ENCODE measurements at regions not wholly inside any gene's neighbourhood (a gene's known extent, or its start where the extent isn't known, plus 50 kb on each side); places are given as distances from the start of the nearest gene placed in this dataset.
"Not testable (repeated sequence)": the region's sequence is repeated elsewhere in the genome, so short reads cannot be mapped to it uniquely, and the experiment has no call there.

DNA sequence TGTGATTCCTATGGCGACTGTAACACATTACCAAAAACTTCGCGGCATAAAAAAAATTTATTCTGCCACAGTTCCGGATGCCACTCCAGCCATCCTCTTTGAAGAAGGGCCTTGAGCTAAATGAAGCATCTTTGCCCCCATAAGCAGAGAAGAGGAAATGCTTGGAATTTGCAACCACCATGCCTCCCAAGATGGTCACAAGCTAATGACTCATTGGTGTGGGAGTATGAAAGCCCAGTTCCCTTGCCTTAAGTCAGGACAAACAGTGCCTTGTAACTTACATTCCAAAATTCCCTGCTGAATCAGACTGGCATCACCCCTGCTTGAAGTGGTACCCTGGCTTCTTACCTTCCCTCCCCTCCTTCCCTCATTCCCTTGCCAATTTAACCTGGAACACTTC is 1077.4 kb downstream of the EPHA3 start:
- DNase-seq (ENCODE audit: low read depth in 2 of 2): no peak

DNA sequence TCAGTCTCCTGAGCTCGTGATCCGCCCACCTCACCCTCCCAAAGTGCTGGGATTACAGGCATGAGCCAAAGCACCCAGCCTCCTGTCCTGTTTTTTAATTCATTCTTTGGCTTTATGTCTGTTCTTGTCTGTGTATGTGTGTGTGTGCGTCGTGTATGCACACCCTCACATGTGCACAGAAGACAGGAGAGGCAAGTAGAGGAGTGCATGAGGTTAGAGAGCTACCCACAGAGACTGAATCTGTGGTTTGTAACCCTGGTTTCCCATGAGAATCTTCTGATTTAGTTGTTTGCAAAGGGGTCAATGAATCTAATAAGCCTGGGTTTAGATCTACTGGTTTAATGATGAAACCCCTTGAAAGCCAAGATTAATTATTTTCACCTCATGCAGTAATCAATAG is 1090.0 kb downstream of the EPHA3 start:
- DNase-seq (ENCODE audit: low read depth in 2 of 2): not testable (repeated sequence)

DNA sequence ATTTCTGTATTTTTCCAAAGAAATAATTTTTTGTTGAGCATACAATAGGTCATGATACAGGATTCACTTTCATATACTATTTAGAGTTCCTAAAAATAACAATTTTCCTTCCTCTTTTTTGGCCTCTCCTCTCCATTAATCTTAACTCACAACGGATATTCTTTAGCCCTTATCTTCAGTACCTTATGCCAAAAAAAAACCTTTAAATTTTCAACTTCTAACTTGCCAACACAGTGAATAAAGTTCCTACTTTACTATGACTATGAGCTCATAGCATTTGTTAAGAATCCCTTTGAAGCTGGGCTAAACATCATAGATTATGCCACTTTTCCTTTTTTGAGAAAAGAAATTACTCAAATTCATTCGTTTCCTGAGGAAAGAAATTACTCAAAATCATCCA is 1095.5 kb downstream of the EPHA3 start:
- DNase-seq (ENCODE audit: low read depth in 2 of 2): not testable (repeated sequence)

DNA sequence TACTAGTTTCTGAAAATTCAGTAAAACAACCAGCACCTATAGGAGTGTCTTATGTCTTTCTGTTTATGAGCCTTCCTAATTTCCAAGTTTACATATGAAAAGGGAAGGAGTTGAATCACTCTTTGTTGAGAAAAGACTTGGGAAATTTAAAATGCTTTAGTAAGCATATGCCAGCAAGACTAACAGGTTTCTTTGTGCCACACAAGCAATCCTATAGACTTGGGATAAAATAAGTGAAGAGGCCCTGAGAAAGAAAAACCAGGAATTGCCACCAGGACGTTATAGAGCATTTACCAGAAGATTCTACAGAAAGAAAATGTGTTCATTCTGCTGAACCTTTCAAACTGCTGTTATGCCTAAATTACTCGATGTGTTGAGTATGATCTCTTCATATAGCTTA is 1099.1 kb downstream of the EPHA3 start:
- DNase-seq (ENCODE audit: low read depth in 2 of 2): not testable (repeated sequence)

DNA sequence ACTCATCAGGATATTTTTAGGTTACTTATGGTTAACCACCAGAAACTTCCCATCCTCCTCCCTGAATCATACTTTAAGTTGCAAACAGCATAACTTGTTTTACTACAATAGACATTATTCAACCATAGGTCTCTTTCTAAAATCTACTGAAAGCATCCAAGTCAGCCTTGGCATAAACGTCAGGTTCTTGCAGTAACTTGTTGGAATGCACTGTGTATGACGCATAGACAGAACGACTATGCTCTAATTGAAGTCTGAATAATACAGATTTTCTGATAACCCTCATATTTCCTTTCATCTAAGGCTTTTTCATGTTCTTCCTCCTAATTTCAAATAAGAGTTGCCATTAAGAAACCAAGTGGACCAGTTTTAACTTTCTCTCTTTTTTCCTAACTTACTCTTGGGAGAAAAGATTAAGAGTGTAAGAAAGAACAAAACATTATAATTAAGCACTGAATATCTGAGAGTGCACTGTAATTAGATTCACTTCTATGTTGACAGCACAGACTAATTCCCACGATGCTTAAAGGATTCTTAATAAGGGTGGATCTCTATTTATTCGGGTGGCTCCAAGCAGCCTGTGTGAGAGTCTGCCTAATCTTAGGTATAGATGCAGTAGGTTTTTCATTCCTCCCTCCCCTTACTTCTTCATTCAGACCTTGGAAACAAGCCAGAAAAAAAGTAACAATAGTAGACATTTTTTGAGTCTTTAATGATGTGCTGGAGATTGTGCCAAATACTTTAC is 1100.1 kb downstream of the EPHA3 start:
- not testable (repeated sequence) for DNase-seq (ENCODE audit: low read depth in 2 of 2)

DNA sequence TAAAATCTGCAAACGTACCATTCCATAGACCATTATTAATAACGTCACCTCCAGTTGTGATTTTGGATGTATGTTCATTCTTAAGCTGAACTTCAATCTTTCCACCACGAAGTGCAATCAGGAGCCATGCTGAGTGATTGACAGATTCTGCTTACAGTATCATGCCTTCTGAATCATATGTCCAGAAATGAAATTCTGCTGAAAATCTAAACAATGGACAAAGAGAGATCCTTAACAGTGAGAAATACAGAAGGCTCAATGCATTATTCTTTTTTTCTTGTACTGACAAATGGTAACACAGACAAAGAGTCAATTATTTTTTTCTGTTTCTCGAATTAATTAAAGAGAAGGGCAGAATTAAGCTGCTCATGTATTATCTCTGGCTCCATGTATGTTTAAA is 1114.5 kb downstream of the EPHA3 start:
- no peak for DNase-seq (ENCODE audit: low read depth in 2 of 2)

DNA sequence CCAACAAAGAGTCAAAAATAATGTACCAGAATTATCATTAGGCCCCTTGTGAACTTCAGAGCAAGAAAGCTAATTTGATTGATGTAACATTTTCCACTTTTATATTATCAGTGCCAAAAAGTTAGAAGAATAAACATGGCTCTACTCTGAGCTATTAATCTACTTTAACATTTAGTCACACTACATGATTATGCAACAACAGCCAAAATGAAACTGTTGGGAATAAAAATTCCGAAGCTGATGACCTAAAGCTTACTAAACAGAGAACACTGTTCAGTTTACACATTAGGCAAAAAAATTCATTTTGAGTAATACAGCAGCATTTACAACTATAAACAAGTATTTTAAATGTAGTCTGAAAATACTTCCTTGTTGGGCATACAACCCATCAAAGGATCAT is 1134.1 kb downstream of the EPHA3 start:
- no peak for DNase-seq (ENCODE audit: low read depth in 2 of 2)

DNA sequence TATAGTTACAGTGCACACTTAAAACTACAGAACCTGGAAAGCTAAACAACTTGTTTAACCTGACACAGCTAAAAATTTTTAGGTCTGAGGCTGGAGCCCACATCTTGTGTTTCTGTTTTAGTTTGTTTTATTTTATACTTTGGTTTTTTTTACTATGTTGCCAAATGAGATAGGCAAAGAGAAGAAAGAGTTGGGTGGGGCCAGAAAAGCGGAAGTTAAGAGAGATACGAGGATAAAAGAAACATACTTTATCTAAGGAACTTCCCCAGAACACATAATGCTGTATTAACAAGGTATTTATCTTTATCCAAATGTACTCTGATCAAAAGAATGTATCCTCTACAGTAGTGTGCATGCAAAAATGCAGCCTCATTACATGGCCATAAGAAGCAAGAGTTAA is 1145.7 kb downstream of the EPHA3 start:
- DNase-seq (ENCODE audit: low read depth in 2 of 2): no peak

DNA sequence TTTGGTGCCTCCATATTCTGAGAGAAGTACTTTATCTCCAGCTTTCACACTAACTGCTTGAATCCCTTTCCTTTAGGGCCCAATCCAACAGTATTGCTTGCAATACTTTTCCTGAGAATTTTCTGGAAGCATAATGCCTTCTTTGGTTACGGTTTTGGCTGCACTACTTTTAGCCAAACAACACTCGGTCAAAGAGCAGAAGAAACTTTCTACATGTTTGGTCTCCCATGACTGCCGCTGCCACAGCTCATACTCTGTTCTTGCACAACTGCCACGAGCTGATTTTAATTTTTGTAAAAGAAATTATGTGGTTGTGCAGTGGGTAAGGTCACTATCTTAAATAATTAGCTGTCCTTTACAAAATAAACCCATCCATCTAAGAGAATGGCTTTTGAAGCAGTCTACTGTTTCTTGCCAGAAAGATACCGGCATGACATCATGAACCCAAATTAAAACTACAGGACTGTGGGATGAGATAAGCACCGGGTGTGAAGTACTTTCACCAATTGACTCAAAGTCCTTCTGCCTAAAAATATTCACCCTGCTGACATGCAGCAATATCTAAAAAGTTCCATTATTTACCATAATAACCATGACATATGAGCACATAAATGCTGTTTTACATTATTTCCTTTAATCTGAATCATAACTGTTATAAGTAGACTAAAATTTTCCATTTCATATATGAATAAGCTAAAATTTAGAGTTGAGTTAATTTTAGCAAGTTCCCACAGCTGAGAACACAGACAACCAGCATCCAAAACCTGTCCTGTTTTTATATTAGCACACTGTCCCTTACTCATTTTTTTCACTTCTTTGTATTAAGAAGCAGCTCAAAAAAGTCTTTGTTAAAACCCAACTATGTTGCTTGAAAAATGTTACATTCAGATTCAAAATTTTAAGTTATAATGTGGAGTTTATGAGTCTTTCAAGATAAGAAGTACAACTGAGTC is 1154.3 kb downstream of the EPHA3 start:
- DNase-seq (ENCODE audit: low read depth in 2 of 2): no peak
